HG03575 (cell line): ENCODE measurements at regions not wholly inside any gene's neighbourhood (a gene's known extent, or its start where the extent isn't known, plus 50 kb on each side); places are given as distances from the start of the nearest gene placed in this dataset.

Source experiments
- ATAC-seq: cut with Tn5 transposase; IDR thresholded peaks from one replicate; pipeline ENCODE4 v1.9.1; 2021; ENCODE audit not compliant: unreplicated experiment, insufficient number of reproducible peaks, low FRiP score; ENCODE audit errors: extremely low read depth

- no peak for ATAC-seq
These were observed 471.8 kb upstream of the BTBD3 start for GRCh38 chr20:11445891-11446290.

DNA sequence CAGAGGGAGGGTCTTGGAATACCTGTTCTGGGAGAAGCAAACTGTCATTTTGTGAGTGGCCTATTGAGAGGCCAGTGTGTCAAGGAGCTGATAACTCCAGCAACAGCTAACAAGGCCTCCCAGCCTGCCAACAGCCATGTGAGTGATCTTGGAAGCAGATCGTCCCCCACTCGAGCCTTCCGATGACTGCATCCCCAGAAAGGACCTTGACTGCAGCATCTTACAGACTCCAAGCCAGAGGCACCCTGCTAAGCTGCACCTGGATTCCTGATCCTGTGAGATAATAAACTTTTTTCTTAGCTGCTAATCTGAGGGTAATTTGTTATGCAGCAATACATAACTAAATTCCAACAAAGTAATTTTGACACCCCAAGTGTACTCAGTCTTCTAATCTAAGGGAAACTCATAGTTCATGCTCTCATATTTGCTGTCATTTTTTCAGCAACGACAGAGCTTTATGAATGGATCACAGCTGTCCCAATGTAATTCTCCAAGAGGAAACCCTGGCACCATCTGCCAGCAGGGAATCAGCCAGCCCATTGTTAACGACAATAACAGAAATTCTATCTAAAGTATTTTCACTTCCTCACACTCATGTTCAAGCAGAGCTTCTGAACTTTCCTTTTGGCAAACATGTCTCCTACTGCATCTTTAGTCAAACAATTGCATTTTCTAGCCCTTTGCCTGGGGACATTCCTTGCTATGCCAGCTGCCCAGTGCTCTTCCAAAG is 470.2 kb upstream of the BTBD3 start:
- no peak for ATAC-seq

GRCh38 chr20:11448554-11448953 is 469.1 kb upstream of the BTBD3 start:
- no peak for ATAC-seq

DNA sequence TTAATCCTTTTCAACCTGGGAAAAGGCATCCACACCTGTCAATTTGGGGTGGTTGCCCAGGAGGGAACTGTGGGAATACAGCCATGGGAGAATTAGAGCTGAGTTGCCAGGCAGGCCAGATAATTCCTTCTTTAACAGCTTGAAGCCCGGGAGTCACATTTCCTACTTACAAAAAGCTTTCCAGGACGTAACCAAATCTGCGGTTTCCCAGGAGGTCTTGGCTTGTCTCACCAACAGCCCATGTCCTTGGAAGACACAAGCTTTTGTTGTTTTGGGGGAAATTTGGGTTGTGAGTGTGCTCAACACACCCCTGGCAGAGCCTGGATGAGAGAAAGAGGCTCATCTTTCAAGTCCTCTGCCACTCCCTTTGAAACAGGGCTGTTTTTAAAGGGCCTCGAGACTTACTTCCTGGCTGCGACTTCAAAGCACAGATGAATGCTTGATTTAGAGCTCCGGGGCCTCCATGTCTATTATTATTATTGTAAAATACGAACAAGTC is 465.9 kb upstream of the BTBD3 start:
- ATAC-seq: no peak

DNA sequence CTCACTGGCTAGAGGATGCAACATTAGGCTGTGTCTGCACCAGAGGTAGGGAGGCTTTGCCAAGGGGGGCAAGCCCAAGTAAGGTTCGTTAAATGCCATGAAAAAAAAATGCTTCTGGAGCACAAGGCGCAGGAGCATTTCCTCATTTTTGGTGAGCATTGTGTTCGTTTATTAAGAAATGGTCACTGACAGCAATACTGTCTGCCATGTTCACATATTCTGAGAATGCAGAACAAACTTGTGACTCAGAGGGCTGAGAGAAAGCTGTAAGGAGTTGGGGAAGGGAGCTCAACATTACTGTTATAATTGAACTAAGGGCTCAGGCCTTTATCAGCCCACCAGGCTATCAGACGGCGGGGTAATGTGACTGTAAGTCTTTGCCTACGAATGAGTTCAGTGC is 465.4 kb upstream of the BTBD3 start:
- ATAC-seq: no peak

- no peak for ATAC-seq
These were observed 464.3 kb upstream of the BTBD3 start for GRCh38 chr20:11453430-11453829.

DNA sequence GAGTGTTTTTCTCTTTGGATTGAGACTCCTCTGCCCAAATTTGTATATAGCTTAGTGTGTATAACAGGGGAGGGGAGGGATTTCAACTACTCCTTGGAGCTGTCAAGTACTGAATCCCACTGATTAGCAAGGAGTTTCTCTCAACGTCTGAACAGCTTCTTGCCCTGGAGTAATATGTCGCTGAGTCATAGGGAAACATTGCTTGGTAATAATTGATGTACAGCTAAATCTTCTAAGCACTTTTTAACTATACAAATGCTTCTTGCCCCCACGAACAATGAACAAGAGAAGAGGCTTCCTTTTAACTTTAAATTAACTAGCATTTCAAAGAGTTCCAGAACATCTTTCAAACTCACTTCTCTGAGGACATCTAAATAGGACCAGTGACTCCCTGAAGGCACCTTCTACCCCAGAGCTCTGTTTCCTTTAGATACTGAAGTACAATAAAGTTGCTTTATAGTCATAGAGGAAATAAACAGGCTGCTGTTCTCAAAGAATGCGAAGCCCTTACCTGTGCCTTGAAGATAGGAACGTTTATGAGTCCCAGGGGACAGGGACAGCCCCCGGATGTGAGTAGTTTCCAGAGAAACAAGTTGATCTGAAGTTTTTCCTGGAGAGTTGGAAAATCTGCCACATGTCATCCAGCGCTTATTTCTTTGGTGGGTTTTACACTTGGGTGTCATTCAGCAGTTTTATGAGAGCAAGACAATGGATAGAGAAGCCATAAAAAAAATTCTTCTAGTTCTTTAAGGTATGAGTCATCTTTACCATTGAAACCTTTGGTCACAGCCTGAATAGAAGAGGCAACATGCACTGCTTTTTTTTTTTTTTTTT is 462.5 kb upstream of the BTBD3 start:
- ATAC-seq: no peak

GRCh38 chr20:11457488-11457887 is 460.2 kb upstream of the BTBD3 start:
- ATAC-seq: no peak

- ATAC-seq: no peak
These were observed 458.4 kb upstream of the BTBD3 start for GRCh38 chr20:11459090-11459890.

- no peak for ATAC-seq
These were observed 450.3 kb upstream of the BTBD3 start for GRCh38 chr20:11467436-11467835.

- ATAC-seq: no peak
These were observed 448.8 kb upstream of the BTBD3 start for GRCh38 chr20:11468880-11469279.

DNA sequence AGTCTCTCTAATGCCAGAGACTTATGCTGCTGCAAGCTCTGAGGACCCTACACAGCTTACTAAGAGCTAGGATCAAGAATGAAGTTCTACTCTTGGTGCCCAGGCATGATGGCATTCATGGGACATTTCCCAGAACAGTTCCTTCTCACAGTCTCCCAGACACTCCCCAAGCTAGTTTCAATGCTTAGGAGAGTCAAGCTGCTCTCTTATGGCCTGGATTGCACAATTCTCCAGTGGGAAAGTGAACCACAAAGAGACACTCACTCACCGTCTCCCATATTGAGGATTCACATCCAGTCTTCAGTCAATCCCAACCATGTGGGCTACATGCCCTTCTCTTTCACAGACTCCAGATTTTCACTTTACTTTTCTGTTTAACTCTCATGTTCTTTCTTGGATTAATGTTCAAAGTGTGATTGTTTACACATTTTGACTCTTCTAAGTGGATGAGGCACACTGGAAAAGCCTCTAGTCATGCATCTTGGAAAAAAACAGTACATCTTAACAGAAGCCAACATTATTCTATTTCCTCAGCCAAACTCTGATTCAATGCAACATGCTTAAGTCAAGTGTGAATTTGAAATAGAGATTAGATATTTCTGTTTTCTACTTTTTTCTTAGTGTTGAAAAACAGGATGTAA is 447.8 kb upstream of the BTBD3 start:
- no peak for ATAC-seq

DNA sequence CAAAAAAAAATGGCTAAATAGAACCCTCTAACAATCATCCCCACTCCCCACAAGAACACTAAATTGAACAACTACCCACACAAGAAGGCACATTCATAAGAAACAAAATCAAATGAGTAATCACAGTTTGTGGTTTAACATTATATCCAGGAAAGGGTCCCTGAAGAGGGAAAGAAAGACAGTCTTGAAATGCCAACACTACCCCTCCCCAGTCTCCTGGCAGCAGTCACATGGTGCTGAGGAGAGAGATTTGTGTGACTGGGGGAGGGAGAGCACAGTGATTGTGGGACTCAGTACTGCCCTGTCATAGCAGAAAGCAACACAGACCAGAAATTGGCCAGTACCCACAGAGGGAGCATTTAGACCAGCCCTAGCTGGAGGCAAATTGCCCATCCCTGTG is 443.7 kb upstream of the BTBD3 start:
- no peak for ATAC-seq

DNA sequence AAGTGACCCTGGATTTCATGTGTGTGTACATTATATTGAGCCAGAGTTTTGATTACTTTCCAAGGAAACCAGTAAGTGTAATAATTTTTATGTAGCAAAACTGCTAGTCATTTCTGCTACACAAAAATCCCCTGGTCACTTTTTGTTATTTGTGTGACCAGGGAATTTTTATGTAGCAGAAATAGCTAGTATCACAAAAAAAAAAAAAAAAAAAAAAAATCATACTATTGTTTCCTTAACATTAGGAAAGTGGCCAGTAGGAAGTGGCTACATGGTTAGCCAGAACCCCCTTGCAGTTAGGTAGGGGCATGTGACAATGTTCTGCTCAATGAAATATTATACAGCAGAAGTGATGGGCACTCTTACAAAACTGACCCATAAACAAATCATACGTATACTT is 434.0 kb upstream of the BTBD3 start:
- ATAC-seq: no peak

DNA sequence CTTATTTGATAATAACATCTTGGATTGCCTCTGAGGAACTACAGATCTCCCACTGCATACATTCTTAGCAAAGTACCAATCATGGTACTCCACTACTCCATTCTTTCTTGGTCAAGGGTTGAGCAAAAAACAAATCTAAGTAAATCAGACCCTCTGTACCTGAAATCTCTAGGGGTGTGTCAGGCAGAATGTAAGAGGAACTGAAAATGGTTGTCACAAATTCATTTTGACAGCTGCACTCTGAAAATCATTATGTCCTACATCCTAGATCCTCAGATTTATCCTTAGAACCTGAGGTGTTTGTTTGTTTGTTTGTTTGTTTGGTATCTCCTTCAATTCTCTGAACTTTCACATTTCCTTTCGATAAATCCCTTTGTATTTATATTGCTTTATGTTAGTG is 433.2 kb upstream of the BTBD3 start:
- ATAC-seq: no peak

DNA sequence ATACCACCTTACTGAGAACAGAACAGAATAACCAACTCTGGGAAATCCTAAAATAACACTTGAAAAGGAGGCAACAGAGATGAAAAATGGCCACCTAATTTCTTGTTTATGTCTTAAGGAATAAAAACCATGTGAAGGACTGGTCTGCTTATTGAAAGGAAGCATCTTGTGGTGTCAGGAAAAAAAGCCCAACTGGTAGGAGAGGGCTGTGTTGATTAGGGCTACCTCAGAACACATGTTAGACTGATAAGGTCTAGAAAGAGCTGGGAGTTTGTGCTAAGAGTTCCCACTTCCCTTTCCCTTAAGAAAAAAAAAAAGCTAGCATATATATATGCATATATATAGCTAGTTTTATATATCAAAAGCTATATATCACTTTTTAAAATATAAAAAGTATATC is 425.3 kb upstream of the BTBD3 start:
- ATAC-seq: no peak

GRCh38 chr20:11492846-11493245 is 424.8 kb upstream of the BTBD3 start:
- no peak for ATAC-seq

DNA sequence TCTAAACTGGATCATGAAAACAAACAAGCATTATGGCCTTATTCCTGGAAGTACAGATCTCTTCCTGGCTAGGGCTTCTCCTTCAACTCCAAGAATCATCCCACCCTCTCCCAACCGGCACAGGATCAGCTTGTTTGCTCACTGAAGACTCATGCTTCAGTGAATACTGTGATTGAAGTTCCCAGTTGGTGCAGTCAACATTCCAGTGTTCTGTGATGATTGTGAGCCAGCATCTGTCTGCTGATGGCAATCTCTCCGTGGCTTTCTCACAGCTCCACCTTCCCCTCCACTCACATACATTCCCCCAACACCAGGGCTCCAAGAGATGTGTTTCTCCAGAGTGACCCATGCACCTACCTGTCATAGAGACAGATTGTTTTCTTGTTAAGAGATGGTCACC is 421.3 kb upstream of the BTBD3 start:
- no peak for ATAC-seq

DNA sequence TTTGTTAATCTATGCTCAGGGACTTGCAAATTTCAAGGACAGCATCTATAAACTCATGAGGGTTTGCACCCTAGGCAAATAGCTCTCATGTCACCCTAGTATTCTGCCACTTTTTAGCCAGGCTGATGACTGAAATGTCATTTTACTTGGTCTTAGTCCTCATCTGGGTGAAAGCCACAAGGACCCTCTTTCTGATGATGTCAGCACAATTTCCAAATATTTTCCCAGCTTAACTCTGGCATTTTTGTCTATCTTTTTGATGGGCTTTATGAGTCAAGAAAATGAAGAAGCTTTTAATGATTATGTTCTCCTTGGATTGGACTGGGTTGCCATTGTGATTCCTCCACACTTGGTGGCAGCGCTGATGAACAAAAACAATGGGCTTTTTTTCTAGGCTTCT is 420.1 kb upstream of the BTBD3 start:
- no peak for ATAC-seq
